Stimulated activated CD8-positive, alpha-beta memory T cell treated with anti-CD3 and anti-CD28 coated beads, Interleukin-12 subunit alpha, Interleukin-12 subunit beta, amount 100 ng/mL, for 1 hour (primary cell): ENCODE measurements at regions not wholly inside any gene's neighbourhood (a gene's known extent, or its start where the extent isn't known, plus 50 kb on each side); places are given as distances from the start of the nearest gene placed in this dataset.

ENCODE experiments used
- DNase-seq: peaks from one replicate; pipeline ENCODE4 v3.0.0-alpha.2; 2020; ENCODE audit warnings: low read depth

DNA sequence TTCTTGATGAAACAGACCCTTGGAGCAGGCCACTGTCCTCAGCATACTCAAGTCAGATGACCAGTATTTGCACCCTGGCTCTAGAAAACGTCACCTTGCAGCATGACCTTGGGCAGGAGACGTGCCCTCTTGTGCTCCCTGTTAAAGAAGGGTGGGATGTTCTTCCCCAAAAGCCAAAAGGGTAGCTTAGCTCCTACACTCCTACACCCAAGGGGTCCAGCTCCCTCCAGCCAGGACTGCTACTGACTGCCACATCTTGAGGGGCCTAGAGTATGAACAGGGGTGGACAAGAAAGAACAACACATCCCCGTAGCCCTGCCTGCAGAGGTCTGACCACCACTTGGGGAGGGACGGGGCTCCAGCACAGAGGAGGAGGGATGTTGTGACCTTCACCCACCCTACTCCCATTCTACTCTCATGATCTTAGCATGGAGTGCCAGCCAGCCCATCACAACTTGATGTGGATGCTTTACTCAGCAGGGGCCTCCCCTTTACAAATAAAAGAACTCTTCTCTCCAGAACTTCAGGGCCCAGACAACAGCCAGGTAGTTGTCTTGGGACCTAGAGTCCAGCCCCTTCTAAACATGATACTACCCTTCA, 165.3 kb upstream of the ZMIZ1 start:
- no peak for DNase-seq

DNA sequence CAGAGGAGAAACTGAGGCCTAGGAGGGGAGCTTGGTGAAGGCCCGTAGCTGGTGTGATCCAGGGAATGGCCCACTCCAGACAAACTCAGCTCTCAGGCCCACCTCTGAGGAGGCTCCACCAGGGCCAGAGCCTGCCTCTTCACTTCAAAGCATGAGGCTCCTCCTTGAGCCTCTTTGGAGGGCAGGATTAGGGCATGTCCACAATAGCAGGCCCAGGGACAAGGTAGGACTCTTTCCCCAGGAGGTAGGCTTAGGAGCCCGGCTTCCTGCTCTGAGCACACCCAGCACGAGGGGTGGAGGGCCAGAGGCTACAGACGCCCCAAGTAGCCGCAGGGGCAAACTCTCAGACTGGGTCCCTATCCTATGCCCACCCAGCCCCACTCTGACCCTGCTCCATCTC, 164.6 kb upstream of the ZMIZ1 start:
- DNase-seq = no peak

DNA sequence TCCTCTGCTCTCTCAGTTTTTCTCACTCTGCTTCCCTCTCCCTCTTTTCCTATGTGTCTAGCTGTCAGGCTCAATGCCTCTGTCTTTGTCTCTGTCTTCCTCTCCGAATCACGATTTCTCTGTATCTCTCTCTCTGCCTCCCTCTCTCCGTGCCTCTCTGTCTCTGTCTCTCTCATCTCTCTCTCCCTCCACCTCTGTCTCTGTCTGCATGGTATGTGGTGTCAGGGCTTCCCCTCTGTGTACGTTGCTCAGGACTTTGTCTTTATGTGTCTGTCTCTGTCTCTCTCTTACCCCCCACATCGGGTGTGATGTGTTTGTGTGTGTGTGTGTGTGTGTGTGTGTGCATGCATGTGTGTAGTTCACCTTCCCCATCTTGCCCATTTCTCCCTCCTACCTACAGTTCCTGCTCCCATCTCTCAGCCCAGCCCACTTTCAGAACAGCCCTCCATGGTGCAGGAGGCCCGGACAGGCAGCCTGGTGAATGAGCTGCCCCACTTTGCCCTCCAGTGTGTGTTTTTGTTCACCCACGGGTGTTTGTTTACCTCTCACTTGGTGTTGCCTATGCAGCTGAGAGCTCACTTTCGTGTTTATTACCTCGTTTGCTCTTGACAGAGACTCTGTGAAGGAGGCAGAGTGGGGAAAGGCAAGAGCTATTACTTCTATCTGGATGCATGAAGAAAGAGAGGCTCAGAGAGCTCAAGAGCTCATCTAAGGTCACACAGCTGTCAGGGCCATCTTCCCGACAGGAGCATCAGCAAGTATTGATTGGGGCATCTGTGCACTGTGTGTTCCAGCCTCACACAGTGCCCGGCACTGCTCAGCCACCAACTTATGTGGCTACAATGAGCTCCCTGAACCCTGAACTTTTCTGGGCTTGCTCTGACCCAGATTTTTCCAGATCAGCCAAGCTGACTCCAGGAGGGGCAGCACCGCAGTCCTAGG, 163.5 kb upstream of the ZMIZ1 start:
- DNase-seq = no peak

DNA sequence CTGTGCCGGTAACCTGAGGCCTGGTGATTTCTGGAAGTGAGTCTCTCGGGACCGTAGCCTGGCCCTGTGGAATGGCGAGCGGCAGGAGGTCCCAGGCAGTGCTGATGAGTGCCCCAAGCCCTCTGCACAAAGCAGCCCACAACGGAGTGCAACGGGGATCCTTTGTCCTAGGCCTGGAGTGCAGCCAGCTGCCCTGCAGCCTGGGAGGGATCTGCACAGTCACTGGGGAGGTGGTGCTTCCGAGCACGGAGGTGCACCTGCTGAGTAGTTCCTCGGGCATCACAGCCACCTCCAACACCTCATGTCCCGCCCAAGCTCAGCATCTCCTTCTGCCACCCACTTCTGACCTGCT, 162.8 kb upstream of the ZMIZ1 start:
- DNase-seq = no peak

DNA sequence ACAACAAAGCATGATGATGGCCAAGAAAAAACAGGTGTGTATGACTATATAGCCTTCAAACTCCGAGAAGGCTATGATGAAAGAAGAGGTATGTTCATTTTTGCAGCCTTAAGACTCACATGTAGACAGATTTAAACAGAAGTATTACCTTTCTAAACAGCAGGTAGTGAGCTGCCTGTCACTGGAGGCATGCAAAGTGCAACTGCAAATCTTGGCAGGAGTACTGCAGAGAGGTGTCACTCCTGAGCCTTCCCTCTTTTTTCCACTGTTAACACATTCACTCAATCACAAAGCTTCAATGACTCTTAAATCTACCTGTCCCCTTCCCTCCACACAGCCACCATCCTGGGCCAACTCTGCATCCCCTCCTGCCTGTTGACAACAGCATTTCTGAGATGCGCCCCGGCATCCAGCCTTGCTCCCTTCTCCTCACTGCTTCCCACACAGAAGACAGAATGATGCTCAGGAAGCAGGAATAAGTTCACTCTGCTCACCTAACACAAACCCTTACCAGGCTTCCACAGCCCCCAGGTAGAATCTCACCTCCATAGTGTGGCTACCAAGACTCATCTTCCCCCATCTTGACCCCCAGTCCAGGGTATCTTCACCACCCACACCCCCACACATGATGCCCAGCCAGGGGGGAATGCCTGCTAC, 161.9 kb upstream of the ZMIZ1 start:
- DNase-seq = no peak

DNA sequence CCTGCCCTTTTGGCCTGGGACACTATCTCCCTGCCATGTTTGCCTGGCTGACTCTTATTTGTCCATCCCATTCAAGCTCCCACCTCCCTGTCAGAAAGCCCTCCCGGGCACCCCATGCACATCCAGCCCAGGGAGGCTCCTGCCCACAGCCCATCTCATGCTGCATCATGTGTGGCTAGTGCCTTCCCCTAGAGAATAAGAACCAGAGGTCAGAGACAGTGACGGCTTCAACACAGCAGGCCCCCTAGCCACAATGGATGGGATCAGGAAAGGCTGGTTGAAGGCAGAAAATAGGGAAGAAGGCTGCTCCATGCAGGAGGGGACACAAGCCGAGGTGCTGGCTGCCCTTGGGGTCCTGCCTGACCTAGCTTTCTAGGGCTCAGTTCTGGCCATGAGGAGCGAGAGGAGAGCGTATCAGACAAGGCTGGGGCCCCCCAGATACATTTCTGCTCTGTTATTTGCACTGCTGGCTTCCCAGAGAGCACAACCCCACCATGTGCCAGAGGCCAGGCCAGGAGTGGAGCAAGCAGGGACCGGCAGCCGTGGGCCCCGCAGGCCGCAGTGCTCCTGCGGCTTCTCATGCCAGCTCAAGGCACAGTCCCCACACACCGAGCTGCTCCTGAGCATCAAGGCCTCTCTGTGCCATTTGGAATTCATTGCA, 161.1 kb upstream of the ZMIZ1 start:
- no peak for DNase-seq

DNA sequence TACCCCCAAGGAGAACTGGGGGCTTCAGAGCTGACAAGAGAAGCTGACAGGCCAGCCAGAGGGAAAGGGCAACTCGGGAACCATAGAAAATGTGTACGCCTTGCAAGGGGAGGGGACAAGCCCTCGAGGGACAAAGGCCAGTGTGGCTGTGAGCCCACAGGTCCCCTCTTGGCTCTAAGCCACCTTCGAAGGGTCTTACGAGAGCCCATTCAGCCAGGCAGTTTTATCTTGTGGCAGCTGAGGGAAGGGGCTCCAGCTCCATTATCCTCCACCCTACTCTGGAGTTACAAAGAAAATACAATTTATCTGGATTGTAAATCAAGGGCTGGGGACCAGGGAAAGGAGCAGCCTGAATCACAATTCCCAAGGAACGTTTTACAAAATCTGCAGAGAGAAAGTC, 159.5 kb upstream of the ZMIZ1 start:
- DNase-seq = no peak

DNA sequence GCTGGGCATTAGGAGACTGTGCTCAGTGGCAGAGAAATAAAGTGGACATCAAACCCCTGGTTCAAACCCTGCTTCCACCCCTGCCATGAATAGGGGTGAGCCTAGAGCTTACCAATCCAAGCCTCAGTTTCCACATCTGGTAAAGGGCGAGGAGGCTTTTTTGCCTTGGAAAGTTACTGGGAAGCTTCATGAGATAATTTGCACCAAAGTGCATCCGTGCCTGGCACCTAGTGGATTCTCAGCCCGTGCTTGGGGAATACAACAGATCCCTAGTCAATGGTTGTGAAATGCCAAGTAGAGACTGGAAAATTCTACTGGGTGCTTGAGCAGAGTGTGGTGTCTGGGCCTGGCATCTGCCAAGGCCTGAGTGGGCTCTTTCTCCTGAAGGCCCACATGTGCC, 158.7 kb upstream of the ZMIZ1 start:
- no peak for DNase-seq

DNA sequence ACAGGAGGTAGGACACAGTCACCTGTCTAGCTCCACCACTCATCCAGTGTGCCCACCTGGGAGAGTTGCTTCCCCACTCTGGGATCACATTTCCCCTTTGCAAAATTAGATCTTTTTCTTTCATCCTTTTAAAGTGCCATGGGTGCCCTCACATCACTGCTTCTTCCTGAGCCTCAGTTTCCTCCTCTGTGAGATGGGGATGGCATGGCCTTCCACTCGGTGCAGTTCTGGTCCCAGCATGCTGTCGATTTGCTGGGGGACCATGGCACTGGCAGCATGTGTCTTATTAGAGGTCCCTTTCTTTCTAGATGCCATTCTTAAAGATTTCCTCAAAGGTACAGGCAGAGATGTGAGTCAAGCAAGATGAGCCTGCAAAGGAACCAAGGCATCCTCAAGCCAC, 158.3 kb upstream of the ZMIZ1 start:
- no peak for DNase-seq

DNA sequence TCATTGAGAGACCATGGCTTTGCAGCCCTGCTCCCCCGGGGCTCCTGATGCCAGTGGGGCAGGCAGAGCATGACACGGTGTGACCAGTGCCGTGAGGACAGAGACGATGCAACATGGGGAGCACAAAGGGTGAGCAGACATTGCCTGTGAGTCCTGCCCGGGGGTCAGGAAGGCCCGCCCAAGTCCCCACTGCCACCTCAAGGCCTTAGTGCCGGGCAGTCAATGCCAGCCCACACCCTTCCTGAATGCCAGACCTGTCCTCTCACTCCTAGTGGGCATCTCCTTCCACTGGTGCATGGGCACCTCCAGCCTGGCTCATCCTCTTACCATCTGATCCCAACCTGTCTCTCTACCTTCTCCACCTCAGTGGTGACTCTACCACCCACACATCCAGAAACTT, 157.9 kb upstream of the ZMIZ1 start:
- DNase-seq = no peak

DNA sequence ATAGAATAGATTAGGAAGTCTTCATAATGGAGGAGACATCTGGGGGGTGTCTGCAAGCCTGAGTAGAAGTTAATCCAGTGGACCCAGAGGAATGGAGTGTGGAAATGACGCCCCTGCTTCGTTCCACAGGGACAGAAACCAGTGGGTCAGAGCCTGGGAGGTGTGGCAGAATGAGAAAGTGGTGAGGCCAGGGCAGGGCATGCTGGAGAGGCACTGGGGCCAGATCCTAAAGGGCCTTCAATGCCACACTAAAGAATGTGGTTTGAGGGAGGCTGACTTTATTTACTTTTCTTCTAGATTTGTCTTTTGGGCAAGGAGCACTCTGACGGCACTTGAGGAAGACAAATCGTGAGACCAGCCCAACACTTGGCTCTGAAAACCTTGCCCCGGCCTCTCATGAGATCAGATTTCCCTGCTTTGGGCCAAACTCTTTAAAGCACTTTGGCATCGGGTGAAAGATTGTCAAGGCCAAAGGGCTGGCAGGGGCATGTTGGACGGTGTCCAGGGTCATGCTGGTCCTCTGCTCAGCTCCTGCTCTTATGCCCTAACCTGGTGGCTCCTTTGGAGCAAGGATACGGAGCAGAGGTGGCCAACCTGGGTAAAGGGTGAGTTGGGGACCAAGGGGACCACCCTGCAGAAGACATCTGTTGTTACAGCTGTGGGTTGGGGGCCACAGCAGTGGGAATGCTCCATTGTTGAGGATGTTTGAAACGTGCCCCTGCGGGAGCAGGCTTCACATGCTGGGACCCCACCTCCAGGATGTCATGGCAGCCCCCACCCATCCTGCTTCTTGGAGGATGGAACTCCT, 157.0 kb upstream of the ZMIZ1 start:
- no peak for DNase-seq

DNA sequence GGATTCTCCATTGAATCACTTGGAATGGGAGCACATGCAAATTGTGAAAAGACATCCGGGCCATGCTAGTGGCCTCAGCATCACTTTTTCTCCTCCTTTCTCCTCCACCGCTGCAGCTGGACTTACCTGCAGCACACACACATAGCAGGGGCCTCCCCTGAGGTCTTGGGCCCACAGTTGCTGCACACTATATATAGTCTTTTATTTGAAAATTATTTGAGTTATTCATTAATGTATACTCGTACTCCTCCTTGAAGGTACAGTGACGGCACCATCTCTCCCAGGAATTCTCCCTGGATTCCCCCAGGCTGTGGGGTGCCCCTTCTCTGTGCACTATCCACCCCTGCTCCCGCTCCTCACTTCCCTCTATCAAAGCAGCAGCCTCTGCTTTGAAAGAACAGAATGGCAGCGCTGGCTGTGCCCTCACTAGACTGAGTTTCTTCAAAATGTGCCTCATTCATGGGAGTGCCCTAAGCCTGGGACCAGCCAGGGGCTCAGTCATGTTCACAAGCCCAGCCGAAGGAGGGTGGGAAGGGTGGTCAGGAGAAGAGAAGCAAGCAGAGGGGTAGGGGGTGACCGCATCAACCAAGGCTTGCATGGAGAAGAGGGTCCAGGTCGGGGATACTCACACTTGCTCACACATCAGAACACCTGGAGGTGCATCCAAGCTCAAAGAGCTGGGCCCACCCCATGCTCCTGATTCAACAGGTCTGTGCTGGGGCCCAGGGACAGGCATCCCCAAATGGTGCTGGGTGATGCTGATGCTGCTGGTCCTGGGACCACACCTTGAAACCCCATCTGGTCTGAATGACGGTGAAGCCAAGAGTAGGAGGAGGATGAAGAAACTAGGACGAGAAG, 156.2 kb upstream of the ZMIZ1 start:
- no peak for DNase-seq

DNA sequence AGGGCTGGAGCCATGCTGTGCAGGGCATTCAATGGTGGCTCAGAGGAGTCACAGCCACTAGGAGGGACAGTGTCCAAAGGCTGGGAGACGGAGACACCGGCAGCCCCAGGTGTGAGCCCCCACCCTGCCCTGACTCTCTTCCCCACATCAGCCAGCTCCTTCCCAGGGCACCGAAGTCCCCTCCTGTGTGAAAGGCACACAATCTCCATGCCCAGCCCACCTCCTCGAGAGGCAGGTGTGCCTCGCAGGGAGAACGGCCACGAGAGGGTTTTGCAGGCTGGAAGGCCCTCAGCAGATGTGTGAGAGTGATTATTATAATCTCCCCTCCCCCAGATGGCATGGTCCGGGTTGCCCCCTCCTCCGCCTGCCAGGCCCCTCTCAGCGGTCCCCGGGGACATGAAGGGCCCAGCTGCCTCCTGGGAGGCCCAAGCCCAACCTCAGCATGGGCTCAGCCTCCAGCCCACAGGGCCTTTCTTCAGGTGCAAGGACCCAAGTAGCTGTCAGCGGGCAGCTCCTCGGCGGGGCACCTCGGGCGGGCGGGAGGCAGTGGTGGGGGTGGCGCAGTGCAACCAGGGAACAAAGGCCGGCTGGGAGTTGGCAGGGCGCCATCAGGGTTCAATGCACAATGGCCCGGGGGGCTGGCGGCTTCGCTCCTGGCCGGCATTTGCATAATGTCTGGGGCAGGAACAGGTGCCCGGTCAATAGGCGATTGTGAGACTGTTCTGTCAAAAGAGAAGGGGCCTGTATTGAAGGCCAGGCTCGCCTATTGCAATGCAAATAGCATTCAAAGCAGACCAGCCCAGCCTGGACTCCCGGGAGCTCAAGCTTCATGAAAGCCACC, 155.3 kb upstream of the ZMIZ1 start:
- no peak for DNase-seq

DNA sequence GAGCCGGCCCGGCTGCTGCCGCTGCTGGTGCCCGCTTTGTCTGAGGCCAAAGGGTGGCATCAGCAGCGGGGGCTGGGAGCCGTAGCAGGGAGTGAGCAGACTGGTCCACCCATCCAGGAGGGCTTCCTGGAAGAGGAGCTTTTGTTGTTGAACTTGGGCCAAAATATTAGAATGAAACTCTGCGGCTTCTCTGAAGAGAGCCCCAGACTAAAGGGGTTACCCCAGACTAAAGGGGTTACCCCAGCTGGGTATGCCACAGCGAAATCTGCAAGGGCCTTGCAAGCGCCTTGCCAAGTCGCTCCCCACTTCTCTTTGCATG, 154.7 kb upstream of the ZMIZ1 start:
- no peak for DNase-seq

DNA sequence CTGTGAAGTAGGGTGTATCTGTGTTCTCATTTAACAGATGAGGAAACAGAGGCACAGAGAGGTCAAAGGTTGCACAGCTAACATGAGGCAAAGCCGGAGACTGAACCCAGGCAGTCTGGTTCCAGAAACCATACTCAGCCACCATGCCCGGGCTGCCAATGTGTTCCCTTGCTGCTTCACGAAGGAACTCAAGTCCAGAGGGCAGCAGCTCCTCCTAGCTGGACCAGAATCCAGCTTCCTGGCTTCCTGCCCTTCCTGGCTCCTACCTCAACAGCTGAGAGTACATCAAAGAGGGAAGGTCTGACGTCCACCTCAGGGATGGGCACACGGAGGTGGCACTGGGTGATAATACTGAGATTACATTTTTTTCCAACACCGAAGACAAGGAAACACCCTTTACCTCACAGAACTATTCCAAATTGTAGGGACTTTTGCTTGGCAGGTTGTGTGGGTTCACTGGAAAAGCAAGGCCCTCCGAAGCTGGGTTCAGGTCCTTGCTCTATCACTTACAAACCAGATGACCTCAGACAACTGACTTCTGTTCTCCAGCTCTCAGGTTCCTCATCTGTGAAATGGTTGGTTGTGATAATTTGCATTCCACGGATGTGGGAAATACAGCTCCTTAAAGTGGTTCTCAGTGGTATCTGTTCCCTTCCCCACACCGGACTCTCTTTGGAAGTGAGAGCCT, 154.1 kb upstream of the ZMIZ1 start:
- DNase-seq = no peak

DNA sequence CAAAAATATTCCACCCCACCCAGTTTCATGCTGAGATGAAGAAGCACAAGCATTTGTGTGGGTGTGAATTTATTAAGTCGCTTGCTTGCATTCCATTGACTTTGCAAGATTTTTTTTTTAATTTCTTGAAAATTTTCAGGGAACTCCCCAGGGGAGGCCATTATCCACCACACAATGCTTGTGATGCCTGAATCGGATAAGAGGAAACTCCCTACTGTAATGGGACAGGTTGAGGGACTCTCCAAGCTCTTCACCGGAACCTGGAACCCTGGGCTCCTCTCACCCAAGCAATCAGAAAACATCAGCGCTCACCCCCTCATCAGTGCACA, 153.6 kb upstream of the ZMIZ1 start:
- DNase-seq = no peak

DNA sequence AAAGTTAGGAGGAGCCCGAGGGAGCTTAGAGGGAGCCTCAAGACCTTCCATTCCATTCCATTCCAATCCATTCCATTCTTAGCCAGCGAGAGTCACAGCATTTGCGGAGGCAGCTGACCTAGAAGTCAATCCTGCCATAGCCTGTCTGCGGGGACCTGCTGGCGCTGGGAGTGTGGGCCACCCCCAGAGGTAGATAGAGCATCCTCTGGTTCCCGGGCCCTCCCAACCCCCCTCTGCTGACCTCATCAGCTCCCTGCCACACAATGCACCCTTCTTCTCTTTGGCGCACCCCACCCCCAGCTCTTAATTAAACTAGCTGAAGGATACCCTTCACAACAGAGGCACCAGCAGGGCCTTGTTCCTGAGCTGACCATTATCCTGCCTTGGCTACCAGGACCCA, 152.5 kb upstream of the ZMIZ1 start:
- DNase-seq = no peak

DNA sequence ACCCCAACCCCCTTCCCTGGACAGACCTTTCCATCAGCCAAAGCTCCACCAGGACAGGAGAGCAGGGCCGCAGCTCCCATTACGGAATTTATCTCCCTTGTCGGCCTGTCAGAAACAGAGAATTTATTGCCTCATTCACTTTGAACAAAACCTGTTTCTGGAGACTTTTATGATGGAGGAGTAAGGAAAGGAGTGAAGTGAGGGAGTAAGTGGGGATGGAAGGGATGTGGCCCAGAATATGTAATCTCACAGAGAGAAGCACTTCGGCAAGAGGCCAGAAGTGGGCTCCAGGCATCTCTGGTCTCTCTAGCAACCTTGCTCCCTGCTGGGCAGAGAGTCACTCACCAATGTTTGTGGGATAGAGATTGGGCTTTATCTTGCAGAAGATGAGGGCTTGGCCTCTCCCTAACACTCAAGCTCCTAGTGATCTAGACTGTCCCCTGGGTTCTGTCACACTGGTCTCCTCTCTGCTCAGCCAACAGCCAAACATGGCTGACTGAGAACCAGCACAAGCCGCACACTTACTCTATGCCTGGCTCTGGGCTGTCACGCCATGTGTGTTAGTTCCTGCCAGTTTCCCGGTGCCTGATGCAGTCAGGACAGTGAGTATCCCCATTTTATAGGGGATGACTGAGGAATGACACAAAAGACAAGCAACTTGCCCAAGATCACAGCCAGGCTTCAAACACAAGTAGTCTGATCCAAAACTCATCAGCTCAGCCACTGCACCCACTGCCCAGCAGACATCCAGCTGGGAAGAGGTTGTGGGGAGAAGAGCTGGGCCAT, 149.4 kb upstream of the ZMIZ1 start:
- DNase-seq = no peak

DNA sequence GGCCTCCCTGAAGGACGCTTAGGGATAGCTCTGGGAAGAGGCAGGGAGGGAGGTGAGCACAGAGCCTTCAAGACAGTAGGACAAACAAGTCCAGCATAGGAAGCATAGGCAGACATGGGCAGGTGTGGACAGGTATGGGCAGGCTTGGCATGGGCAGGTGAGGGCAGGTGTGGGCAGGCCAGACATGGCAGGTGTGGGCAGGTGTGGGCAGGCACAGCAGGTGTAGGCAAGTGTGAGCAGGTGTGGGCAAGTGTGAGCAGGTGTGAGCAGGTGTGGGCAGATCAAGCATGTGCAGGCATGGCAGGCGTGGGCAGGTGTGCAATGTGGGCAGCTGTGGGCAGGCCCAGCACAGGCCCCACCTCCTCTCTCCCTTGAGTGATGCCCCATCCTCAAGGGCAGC, 148.8 kb upstream of the ZMIZ1 start:
- DNase-seq = no peak
